Mucosa of stomach (tissue), 1 donor: ENCODE measurements at regions not wholly inside any gene's neighbourhood (a gene's known extent, or its start where the extent isn't known, plus 50 kb on each side); places are given as distances from the start of the nearest gene placed in this dataset.

ENCODE experiments used
- H3K27me3 ChIP-seq: one replicate; pipeline ENCODE4 v1.7.0; 2013; ENCODE audit warnings: mild to moderate bottlenecking, low read length; ENCODE audit not compliant: control insufficient read depth, insufficient read depth
- H3K36me3 ChIP-seq: one replicate; pipeline ENCODE4 v1.7.0; 2013; ENCODE audit warnings: low read length; ENCODE audit not compliant: control insufficient read depth, insufficient read depth
- H3K4me1 ChIP-seq: one replicate; pipeline ENCODE4 v1.7.0; 2013; ENCODE audit warnings: mild to moderate bottlenecking, low read length; ENCODE audit not compliant: control insufficient read depth, insufficient read depth
- H3K4me3 ChIP-seq: one replicate; pipeline ENCODE4 v1.7.0; 2013; ENCODE audit warnings: low read length
- H3K9ac ChIP-seq: one replicate; pipeline ENCODE4 v1.7.0; 2013; ENCODE audit warnings: mild to moderate bottlenecking, low read length, moderate library complexity
- H3K9me3 ChIP-seq: one replicate; pipeline ENCODE4 v1.7.0; 2013; ENCODE audit warnings: mild to moderate bottlenecking, low read length, moderate library complexity; ENCODE audit not compliant: control insufficient read depth
- donor health status: Pancreatic carcinoma.

DNA sequence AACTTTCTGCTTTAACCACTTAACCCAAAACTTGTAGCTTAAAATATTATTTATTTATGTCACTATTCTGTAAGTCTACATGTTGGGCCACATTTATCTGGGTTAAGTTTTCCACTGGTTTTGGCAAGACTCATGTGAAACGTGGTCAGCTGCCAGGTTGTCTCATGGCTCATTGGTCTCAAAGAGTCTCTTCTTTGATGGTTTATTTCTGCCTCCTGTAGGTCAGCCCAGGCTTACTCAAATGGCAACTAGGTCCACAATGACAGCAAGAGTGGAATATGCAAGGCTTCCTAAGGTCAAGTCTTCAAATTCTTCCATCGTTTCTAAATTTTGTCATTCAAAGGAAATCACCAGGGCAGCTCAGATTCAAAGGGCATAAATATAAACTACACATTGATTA, 828.7 kb downstream of the PCDH7 start:
- H3K9me3 ChIP-seq: no peaks in the 10 kb centered on the region
- H3K9ac ChIP-seq: no peak overlapping the region
- H3K4me3 ChIP-seq: no peak overlapping the region
- no peaks in the 10 kb centered on the region for H3K27me3 ChIP-seq
- H3K36me3 ChIP-seq: no peaks in the 10 kb centered on the region
- no peaks in the 10 kb centered on the region for H3K4me1 ChIP-seq

DNA sequence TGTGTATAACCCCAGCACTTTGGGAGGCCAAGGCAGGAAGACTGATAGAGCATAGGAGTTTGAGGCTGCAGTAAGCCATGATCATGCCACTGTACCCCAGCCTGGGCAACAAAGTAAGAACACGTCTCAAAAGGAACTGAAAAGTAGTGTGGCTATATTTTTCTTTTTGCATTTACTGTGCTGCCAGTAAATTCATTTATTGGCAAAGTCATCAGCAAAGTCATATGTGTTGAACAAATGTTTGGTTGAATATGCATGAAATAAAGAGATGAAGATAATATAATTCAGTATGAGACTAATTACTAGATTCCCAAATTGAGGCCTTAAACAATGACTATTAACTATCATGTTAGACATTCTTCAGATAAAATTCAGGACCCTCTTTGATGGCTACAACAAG, 829.1 kb downstream of the PCDH7 start:
- Histone ChIP-seq H3K4me3 (no peak overlapping the region), H3K9me3 (no peaks in the 10 kb centered on the region), H3K27me3 (no peaks in the 10 kb centered on the region), H3K36me3 (no peaks in the 10 kb centered on the region), H3K9ac (no peak overlapping the region), H3K4me1 (no peaks in the 10 kb centered on the region)

GRCh38 chr4:31557437-31557836, 837.3 kb downstream of the PCDH7 start:
- no peaks in the 10 kb centered on the region for H3K36me3 ChIP-seq
- H3K4me1 ChIP-seq: no peaks in the 10 kb centered on the region
- H3K27me3 ChIP-seq: no peaks in the 10 kb centered on the region
- H3K4me3 ChIP-seq: no peak overlapping the region
- H3K9me3 ChIP-seq: no peaks in the 10 kb centered on the region
- H3K9ac ChIP-seq: no peak overlapping the region

- H3K27me3 ChIP-seq: no peaks in the 10 kb centered on the region
- no peak overlapping the region for H3K9ac ChIP-seq
- H3K4me1 ChIP-seq: no peaks in the 10 kb centered on the region
- H3K36me3 ChIP-seq: no peaks in the 10 kb centered on the region
- no peaks in the 10 kb centered on the region for H3K9me3 ChIP-seq
- no peak overlapping the region for H3K4me3 ChIP-seq
Measured at GRCh38 chr4:31573554-31573953, 853.4 kb downstream of the PCDH7 start.

DNA sequence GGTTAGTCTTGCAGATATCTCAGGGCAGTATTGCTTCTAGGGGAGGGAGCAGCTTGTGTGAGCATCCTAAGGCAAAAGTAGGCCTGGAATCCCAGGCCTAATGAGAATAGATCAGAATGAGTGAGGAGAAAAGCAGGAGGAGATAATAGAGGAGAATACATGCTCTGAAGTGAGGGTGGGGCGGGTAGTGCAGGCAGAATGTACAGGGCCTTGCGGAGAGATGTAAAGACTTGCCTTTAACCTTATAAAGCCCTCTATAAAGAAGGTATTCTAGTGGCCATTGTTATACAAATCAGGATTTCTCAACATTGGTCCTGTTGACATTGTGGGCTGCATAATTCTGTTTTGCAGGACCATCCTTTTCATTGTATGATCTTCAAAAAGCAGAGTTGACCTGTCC, 855.3 kb downstream of the PCDH7 start:
- Histone ChIP-seq H3K9ac (no peak overlapping the region), H3K36me3 (no peaks in the 10 kb centered on the region), H3K4me1 (no peaks in the 10 kb centered on the region), H3K9me3 (no peaks in the 10 kb centered on the region), H3K4me3 (no peak overlapping the region), H3K27me3 (no peaks in the 10 kb centered on the region)

GRCh38 chr4:31580843-31581242, 860.7 kb downstream of the PCDH7 start:
- H3K27me3 ChIP-seq: no peaks in the 10 kb centered on the region
- no peak overlapping the region for H3K4me3 ChIP-seq

GRCh38 chr4:31585503-31585902, 865.3 kb downstream of the PCDH7 start:
- H3K4me3 ChIP-seq: no peak overlapping the region
- no peaks in the 10 kb centered on the region for H3K4me1 ChIP-seq
- H3K9ac ChIP-seq: no peak overlapping the region
- no peaks in the 10 kb centered on the region for H3K27me3 ChIP-seq
- H3K36me3 ChIP-seq: no peaks in the 10 kb centered on the region
- no peaks in the 10 kb centered on the region for H3K9me3 ChIP-seq

More at GRCh38 chr4:31580843-31581242, 860.7 kb downstream of the PCDH7 start:
- Histone ChIP-seq H3K4me1 (no peaks in the 10 kb centered on the region), H3K9me3 (no peaks in the 10 kb centered on the region), H3K9ac (no peak overlapping the region), H3K36me3 (no peaks in the 10 kb centered on the region)

DNA sequence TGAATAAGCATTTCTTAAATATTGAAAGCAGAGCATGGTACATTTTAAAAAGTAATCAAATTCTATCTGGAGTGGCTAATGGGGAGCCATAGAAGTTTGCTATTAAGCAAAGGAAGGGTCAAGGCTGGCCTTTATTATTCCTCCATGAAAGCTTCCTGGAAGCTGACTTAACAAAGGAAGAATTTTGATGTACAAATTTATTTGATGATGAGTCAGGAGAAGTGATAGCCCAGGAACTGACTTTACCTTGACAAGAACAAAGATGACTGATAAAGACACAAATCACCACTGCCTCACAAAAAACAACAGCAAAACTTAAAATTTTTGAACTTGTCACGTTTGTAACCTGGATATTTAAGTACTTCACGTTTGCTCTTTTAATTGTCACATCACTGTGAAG, 872.1 kb downstream of the PCDH7 start:
- H3K9me3 ChIP-seq: no peaks in the 10 kb centered on the region
- H3K9ac ChIP-seq: no peak overlapping the region
- H3K4me3 ChIP-seq: no peak overlapping the region
- H3K4me1 ChIP-seq: no peaks in the 10 kb centered on the region
- no peaks in the 10 kb centered on the region for H3K27me3 ChIP-seq
- no peaks in the 10 kb centered on the region for H3K36me3 ChIP-seq

- Histone ChIP-seq H3K9me3 (no peaks in the 10 kb centered on the region), H3K27me3 (no peaks in the 10 kb centered on the region), H3K9ac (no peak overlapping the region), H3K4me3 (no peak overlapping the region), H3K36me3 (no peaks in the 10 kb centered on the region), H3K4me1 (no peaks in the 10 kb centered on the region)
Measured at GRCh38 chr4:31595496-31595895, 875.3 kb downstream of the PCDH7 start.

- H3K9me3 ChIP-seq: no peaks in the 10 kb centered on the region
- H3K4me3 ChIP-seq: no peak overlapping the region
- H3K27me3 ChIP-seq: no peaks in the 10 kb centered on the region
- H3K36me3 ChIP-seq: no peaks in the 10 kb centered on the region
- H3K4me1 ChIP-seq: no peaks in the 10 kb centered on the region
- H3K9ac ChIP-seq: no peak overlapping the region
Measured at GRCh38 chr4:31598639-31599038, 878.5 kb downstream of the PCDH7 start.

DNA sequence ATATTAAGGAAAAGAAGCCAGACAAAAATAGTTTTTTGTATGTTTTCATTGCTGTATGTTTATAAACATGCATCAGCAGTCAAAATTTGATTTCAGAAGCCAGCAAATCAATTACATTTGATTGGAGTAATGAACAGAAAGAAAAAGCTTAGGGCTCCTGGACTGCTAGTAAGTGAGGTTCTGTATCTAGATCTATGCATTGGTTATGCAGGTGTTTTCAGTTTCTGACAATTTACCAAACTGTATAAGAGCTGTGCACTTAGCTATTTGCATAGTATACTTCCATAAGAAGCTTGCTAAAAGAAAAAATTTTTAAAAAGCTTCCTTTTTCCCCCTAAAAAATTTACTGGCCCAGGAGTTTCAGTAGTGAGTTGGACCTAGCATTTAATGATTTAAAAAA, 881.6 kb downstream of the PCDH7 start:
- no peaks in the 10 kb centered on the region for H3K9me3 ChIP-seq
- no peak overlapping the region for H3K9ac ChIP-seq
- H3K4me3 ChIP-seq: no peak overlapping the region
- H3K36me3 ChIP-seq: no peaks in the 10 kb centered on the region
- H3K4me1 ChIP-seq: no peaks in the 10 kb centered on the region
- no peaks in the 10 kb centered on the region for H3K27me3 ChIP-seq

DNA sequence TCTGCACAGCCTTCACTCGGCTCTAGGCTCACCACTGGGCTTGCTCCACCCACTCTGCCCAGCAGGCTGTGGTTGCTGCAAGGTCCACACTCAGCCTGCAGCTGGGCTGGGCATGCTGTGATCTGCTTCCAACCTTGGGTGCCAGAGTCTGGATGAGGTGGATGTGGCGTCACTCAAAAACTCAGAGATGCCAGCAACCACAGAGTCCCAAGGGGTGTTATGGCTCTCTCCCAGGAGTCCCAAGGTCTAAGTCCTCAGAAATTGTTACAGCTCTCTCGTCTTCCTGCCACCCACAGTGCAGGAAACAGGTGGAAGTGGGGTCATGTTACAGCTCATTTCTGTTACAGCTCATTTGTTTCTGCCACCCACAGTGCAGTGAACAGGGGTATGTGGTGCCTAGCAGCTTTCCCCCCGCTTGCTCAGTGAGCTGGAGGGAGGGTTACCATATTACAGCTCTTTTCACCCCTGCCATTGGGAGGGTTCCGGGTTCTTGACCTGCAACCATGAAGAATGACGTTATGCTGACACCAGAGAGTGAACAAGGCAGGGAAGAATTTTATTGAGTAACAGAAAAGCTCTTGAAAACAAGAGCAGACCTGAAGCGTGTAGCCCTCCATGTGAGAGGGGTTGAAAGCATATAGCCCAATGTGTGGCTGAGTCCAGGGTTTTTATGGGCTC, 893.9 kb downstream of the PCDH7 start:
- Histone ChIP-seq H3K9me3 (no peaks in the 10 kb centered on the region), H3K27me3 (no peaks in the 10 kb centered on the region), H3K4me3 (no peak overlapping the region), H3K36me3 (no peaks in the 10 kb centered on the region), H3K4me1 (no peaks in the 10 kb centered on the region), H3K9ac (no peak overlapping the region)

- no peaks in the 10 kb centered on the region for H3K4me1 ChIP-seq
- H3K4me3 ChIP-seq: no peak overlapping the region
- H3K9me3 ChIP-seq: no peaks in the 10 kb centered on the region
- no peaks in the 10 kb centered on the region for H3K36me3 ChIP-seq
- no peaks in the 10 kb centered on the region for H3K27me3 ChIP-seq
- no peak overlapping the region for H3K9ac ChIP-seq
Measured at GRCh38 chr4:31617667-31618066, 897.5 kb downstream of the PCDH7 start.
